SK-N-SH (cell line): ENCODE measurements at regions not wholly inside any gene's neighbourhood (a gene's known extent, or its start where the extent isn't known, plus 50 kb on each side); places are given as distances from the start of the nearest gene placed in this dataset.

Source experiments
- CTCF ChIA-PET: fragments of 300-600, 350-600 bp; formaldehyde crosslinking; extraction: SDS; loops from one replicate; lab custom pipeline; 2021; lab: Yijun Ruan, JAX
- POLR2A ChIA-PET: fragments of 350-600 bp; sonication (Branson Sonifier 250); formaldehyde crosslinking; extraction: SDS; loops from one replicate; lab custom pipeline; 2020; ENCODE audit warnings: antibody characterized with exemption, inconsistent platforms; lab: Yijun Ruan, JAX
- DNase-seq: peaks from one replicate; pipeline ENCODE4 v3.0.0; 2012
- H2AFZ ChIP-seq: fragments of 200-600 bp; sonication (generic); 2 replicates; pipeline ENCODE4 v1.8.1; 2016; ENCODE audit warnings: antibody characterized with exemption, mild to moderate bottlenecking, low read depth
- H3F3A ChIP-seq: fragments of 200-600 bp; sonication (generic); replicated peaks from 2 replicates; pipeline ENCODE3; 2016; ENCODE audit warnings: antibody characterized with exemption, mild to moderate bottlenecking; ENCODE audit not compliant: insufficient read depth
- H3K27ac ChIP-seq, 2 experiments: fragments of 200-500 bp in 1 of 2; fragments of 200-600 bp in 1 of 2; sonication (Bioruptor generic) in 1 of 2; sonication (generic), shearing (Covaris generic) in 1 of 2; 2 replicates each; pipeline versions ENCODE4 v1.5.1 to v1.6.1; 2014 to 2016; ENCODE audit warnings: low read depth in 2 of 2, inconsistent platforms in 1 of 2, low read length in 1 of 2, mild to moderate bottlenecking in 1 of 2, mixed read lengths in 1 of 2
- H3K27me3 ChIP-seq: fragments of 200-600 bp; sonication (generic), shearing (Covaris generic); 2 replicates; pipeline ENCODE4 v1.6.1; 2016; ENCODE audit warnings: mixed run types; ENCODE audit not compliant: insufficient read depth
- H3K36me3 ChIP-seq, 2 experiments: fragments of 200-500 bp in 1 of 2; fragments of 200-600 bp in 1 of 2; sonication (Bioruptor generic) in 1 of 2; sonication (generic) in 1 of 2; replicated peaks in 1 of 2; 2 replicates each; pipeline versions ENCODE3 to v1.5.1; 2014 to 2016; ENCODE audit warnings: low read length in 1 of 2, mild to moderate bottlenecking in 1 of 2; ENCODE audit not compliant: insufficient read depth in 2 of 2, control insufficient read depth in 1 of 2
- H3K4me1 ChIP-seq, 2 experiments: fragments of 200-500 bp in 1 of 2; fragments of 200-600 bp in 1 of 2; sonication (Bioruptor generic) in 1 of 2; sonication (generic), shearing (Covaris generic) in 1 of 2; 2 replicates each; pipeline versions ENCODE4 v1.5.1 to v1.6.1; 2014 to 2016; ENCODE audit warnings: low read depth in 1 of 2, low read length in 1 of 2, mixed run types in 1 of 2; ENCODE audit not compliant: insufficient read depth in 2 of 2, control insufficient read depth in 1 of 2
- H3K4me2 ChIP-seq: fragments of 200-600 bp; sonication (generic), shearing (Covaris generic); 2 replicates; pipeline ENCODE4 v1.6.1; 2017; ENCODE audit warnings: mixed run types
- H3K4me3 ChIP-seq, 2 experiments: fragments of 200-500 bp in 1 of 2; fragments of 200-600 bp in 1 of 2; sonication (Bioruptor generic) in 1 of 2; sonication (generic), shearing (Covaris generic) in 1 of 2; 2 replicates each; pipeline versions ENCODE4 v1.5.1 to v1.8.1; 2014 to 2016; ENCODE audit warnings: low read depth in 2 of 2, inconsistent platforms in 1 of 2, low read length in 1 of 2, mild to moderate bottlenecking in 1 of 2, mixed read lengths in 1 of 2, moderate library complexity in 1 of 2
- H3K79me2 ChIP-seq: fragments of 200-600 bp; sonication (generic); 2 replicates; pipeline ENCODE4 v1.8.1; 2017; ENCODE audit warnings: mild to moderate bottlenecking; ENCODE audit not compliant: insufficient read depth
- H3K9ac ChIP-seq: fragments of 200-600 bp; sonication (generic); 2 replicates; pipeline ENCODE4 v1.6.1; 2017; ENCODE audit warnings: mixed run types
- H3K9me2 ChIP-seq: fragments of 200-600 bp; sonication (generic); 2 replicates; pipeline ENCODE4 v1.6.1; 2017; ENCODE audit warnings: mixed run types
- H3K9me3 ChIP-seq: fragments of 200-600 bp; sonication (generic); 2 replicates; pipeline ENCODE4 v1.6.1; 2017; ENCODE audit warnings: mixed run types, mild to moderate bottlenecking, moderate library complexity
- H4K20me1 ChIP-seq: fragments of 200-600 bp; sonication (generic); 2 replicates; pipeline ENCODE4 v1.6.1; 2017; ENCODE audit warnings: mild to moderate bottlenecking, mixed run types; ENCODE audit not compliant: insufficient read depth
- CHD2 ChIP-seq: fragments of 150-350 bp; IDR thresholded peaks from 2 replicates; pipeline ENCODE4 v1.6.1; 2018; ENCODE audit warnings: low read length; ENCODE audit not compliant: partially characterized antibody
- ELF1 ChIP-seq: IDR thresholded peaks from 2 replicates; pipeline ENCODE4 v1.4.0; 2012
- EP300 ChIP-seq, 2 experiments: IDR thresholded peaks; 2 replicates each; pipeline versions ENCODE4 v1.4.0 to v1.6.1; 2012; ENCODE audit warnings: borderline replicate concordance in 1 of 2, low read depth in 1 of 2, low read length in 1 of 2
- FOXJ3 ChIP-seq: sonication (generic); formaldehyde crosslinking; IDR thresholded peaks from 2 replicates; pipeline ENCODE4 v1.5.1; 2020; ENCODE audit warnings: mild to moderate bottlenecking, missing genetic modification reagents
- FOXM1 ChIP-seq: IDR thresholded peaks from 2 replicates; pipeline ENCODE4 v1.4.0; 2012; ENCODE audit warnings: low read depth, mild to moderate bottlenecking
- GATA2 ChIP-seq: sonication (generic); formaldehyde crosslinking; IDR thresholded peaks from 2 replicates; pipeline ENCODE4 v1.5.0; 2020; ENCODE audit warnings: mild to moderate bottlenecking, missing genetic modification reagents
- JUND ChIP-seq: IDR thresholded peaks from 2 replicates; pipeline ENCODE4 v1.4.0; 2012
- MEF2A ChIP-seq: IDR thresholded peaks from 2 replicates; pipeline ENCODE4 v1.4.0; 2012; ENCODE audit warnings: low read depth, borderline replicate concordance
- NFIC ChIP-seq: IDR thresholded peaks from 2 replicates; pipeline ENCODE4 v1.4.0; 2012; ENCODE audit warnings: borderline replicate concordance
- NRF1 ChIP-seq: IDR thresholded peaks from 2 replicates; pipeline ENCODE4 v1.6.1; 2012; ENCODE audit warnings: low read depth, mild to moderate bottlenecking, low read length
- POLR2AphosphoS5 ChIP-seq: IDR thresholded peaks from 2 replicates; pipeline ENCODE4 v1.6.1; 2012; ENCODE audit warnings: low read depth, low read length
- RAD21 ChIP-seq: IDR thresholded peaks from 2 replicates; pipeline ENCODE4 v1.6.1; 2012; ENCODE audit warnings: mild to moderate bottlenecking, low read length
- RCOR1 ChIP-seq: fragments of 150-350 bp; IDR thresholded peaks from 2 replicates; pipeline ENCODE4 v1.6.1; 2017; ENCODE audit warnings: antibody characterized with exemption, low read length
- SMC3 ChIP-seq: IDR thresholded peaks from 2 replicates; pipeline ENCODE4 v1.6.1; 2012; ENCODE audit warnings: low read depth, low read length, improper control_type of control experiment
- TAF1 ChIP-seq: IDR thresholded peaks from 2 replicates; pipeline ENCODE4 v1.6.1; 2012; ENCODE audit warnings: low read depth, mild to moderate bottlenecking, low read length, moderate library complexity, borderline replicate concordance
- TCF12 ChIP-seq: IDR thresholded peaks from 2 replicates; pipeline ENCODE4 v1.4.0; 2012
- YY1 ChIP-seq: IDR thresholded peaks from 2 replicates; pipeline ENCODE4 v1.4.0; 2012; ENCODE audit warnings: low read depth, mild to moderate bottlenecking
- WGBS: methylation state at CpG from one replicate; pipeline ENCODE4 v1.1.6; 2017; ENCODE audit warnings: low lambda C conversion rate; 5-methylcytosine and 5-hydroxymethylcytosine counted together
- TF ChIP-seq, protein P1 (sequence below): IDR thresholded peaks from 2 replicates; pipeline ENCODE4; 2012
- TF ChIP-seq, protein P2 (sequence below): IDR thresholded peaks from 2 replicates; pipeline ENCODE4 v1.4.0; 2012; ENCODE audit warnings: low read depth, borderline replicate concordance
- TF ChIP-seq, protein P3 (sequence below): IDR thresholded peaks from 2 replicates; pipeline ENCODE4 v1.6.1; 2012; ENCODE audit warnings: mild to moderate bottlenecking, low read depth, low read length, moderate library complexity

DNA sequence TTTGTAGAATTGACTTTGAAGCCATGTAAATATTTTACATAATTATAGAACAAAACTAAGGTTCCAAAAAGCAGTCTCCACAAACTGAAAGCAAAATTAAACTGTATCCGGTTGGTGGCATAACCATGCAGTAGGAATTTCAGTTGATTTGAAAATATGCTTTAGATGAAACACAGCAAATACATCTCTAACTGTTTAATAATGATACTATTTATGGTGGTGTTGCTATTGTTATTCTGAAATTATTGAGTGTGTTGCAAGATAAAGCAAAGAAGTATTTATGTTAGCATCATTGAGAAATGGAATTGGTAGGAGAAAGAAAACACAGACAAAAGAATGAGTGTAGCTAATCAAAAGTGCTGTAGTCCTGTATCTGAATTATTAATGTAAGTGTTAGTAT lies 73.8 kb upstream of the MTHFD1L start:
- ChIA-PET POLR2A (no interaction called here), CTCF (no interaction called here)
- H3K4me1 ChIP-seq: no peaks in the 10 kb centered on the region
- H3K27me3 ChIP-seq: no peaks in the 10 kb centered on the region
- H3K9me2 ChIP-seq: no peaks in the 10 kb centered on the region
- TF ChIP-seq GATA2 (CRISPR knock-in tag) (no peak), RAD21 (no peak), POLR2AphosphoS5 (no peak), RCOR1 (no peak)
- TF ChIP-seq, protein P1, sequence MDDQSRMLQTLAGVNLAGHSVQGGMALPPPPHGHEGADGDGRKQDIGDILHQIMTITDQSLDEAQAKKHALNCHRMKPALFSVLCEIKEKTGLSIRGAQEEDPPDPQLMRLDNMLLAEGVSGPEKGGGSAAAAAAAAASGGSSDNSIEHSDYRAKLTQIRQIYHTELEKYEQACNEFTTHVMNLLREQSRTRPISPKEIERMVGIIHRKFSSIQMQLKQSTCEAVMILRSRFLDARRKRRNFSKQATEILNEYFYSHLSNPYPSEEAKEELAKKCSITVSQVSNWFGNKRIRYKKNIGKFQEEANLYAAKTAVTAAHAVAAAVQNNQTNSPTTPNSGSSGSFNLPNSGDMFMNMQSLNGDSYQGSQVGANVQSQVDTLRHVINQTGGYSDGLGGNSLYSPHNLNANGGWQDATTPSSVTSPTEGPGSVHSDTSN: no peak
- no peak overlapping the region for H2AFZ ChIP-seq
- H3K36me3 ChIP-seq: no peaks in the 10 kb centered on the region
- WGBS: 73% methylated on average over 1 of the region's 1 CpG
- no peak for DNase-seq
- no peaks in the 10 kb centered on the region for H3K9me3 ChIP-seq
- H3K79me2 ChIP-seq: no peaks in the 10 kb centered on the region
- no peaks in the 10 kb centered on the region for H4K20me1 ChIP-seq
- no peaks in the 10 kb centered on the region for H3F3A ChIP-seq
- H3K4me3 ChIP-seq: no peak overlapping the region
- no peak overlapping the region for H3K9ac ChIP-seq
- H3K4me2 ChIP-seq: no peak overlapping the region
- no peak overlapping the region for H3K27ac ChIP-seq

DNA sequence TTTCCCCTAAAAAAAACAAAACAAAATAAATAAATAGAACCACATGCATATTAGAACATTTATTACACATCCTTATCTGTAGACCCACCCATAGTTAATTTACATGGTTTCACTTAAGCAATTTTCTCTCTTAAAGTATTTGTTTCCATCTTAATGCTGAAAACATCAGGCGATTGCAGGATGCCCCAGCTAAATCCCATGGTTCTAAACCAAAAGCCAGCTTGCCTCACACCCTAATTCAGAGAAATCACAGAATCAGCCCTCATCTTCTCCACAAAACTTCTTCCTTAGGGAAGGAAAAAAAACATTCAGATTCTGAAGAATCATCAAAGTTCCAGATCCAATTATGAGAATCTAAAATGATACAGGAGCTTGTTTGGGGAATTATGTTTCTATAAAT lies 67.6 kb upstream of the MTHFD1L start:
- Histone ChIP-seq H3K4me1 (peaks cover 0 to 4% of the 10 kb centered on the region in 2 experiments; a peak in 1 of 4 replicates), H3K9me2 (no peaks in the 10 kb centered on the region), H3K9ac (no peak overlapping the region), H3K27me3 (no peaks in the 10 kb centered on the region), H4K20me1 (no peaks in the 10 kb centered on the region), H3K27ac (no peak overlapping the region), H2AFZ (no peak overlapping the region), H3F3A (no peaks in the 10 kb centered on the region), H3K4me3 (no peak overlapping the region), H3K36me3 (no peaks in the 10 kb centered on the region), H3K4me2 (no peak overlapping the region), H3K9me3 (no peaks in the 10 kb centered on the region), H3K79me2 (no peaks in the 10 kb centered on the region)
- CTCF ChIA-PET: interaction anchor here (0.6 to 2.4 kb wide), 5 partner anchors 16 to 403 kb away, joined by 3 to 10 read pairs (median 3); no protein-coding TSS in a partner anchor
- no peak for DNase-seq
- TF ChIP-seq NRF1 (no peak), TCF12 (no peak), ELF1 (no peak), CHD2 (no peak)
- WGBS: 17% methylated on average over 1 of the region's 1 CpG
- POLR2A ChIA-PET: no interaction called here

DNA sequence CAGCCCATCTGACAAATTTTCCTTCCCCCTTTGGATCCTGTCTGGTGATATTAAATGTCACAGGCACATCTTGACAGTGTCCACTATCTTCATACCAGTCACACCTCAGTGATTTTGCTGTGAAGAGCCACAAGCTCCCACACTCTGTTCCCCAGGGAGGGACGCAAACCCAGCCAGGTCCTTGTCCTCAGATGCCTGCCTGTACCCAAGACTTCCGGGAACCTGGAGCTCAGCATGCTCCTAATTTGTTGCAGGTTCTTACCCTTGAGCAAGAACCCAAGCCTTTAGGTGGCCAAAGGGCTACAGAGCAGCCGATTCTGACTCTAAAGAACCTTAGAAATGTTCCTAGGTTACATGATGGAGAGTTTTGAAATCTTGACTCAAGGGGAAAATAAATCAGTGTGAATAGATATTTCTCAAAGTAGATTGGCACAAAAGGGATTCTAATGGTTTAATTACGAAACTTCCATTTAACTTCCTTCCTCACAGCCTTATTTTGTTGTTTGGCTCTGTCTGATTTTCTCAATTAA lies 66.2 kb upstream of the MTHFD1L start:
- no peaks in the 10 kb centered on the region for H3K9me2 ChIP-seq
- TF ChIP-seq NFIC (no peak), TAF1 (no peak), FOXM1 (no peak), EP300 (IDR thresholded peaks at IDR 0.05; ENCODE audit: borderline replicate concordance in 1 of 2, low read depth in 1 of 2, low read length in 1 of 2) (no peak), MEF2A (no peak), FOXJ3 (CRISPR knock-in tag) (no peak), SMC3 (no peak), YY1 (no peak), NRF1 (no peak), JUND (no peak)
- TF ChIP-seq, protein P2, sequence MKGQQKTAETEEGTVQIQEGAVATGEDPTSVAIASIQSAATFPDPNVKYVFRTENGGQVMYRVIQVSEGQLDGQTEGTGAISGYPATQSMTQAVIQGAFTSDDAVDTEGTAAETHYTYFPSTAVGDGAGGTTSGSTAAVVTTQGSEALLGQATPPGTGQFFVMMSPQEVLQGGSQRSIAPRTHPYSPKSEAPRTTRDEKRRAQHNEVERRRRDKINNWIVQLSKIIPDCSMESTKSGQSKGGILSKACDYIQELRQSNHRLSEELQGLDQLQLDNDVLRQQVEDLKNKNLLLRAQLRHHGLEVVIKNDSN: no peak
- TF ChIP-seq, protein P3, sequence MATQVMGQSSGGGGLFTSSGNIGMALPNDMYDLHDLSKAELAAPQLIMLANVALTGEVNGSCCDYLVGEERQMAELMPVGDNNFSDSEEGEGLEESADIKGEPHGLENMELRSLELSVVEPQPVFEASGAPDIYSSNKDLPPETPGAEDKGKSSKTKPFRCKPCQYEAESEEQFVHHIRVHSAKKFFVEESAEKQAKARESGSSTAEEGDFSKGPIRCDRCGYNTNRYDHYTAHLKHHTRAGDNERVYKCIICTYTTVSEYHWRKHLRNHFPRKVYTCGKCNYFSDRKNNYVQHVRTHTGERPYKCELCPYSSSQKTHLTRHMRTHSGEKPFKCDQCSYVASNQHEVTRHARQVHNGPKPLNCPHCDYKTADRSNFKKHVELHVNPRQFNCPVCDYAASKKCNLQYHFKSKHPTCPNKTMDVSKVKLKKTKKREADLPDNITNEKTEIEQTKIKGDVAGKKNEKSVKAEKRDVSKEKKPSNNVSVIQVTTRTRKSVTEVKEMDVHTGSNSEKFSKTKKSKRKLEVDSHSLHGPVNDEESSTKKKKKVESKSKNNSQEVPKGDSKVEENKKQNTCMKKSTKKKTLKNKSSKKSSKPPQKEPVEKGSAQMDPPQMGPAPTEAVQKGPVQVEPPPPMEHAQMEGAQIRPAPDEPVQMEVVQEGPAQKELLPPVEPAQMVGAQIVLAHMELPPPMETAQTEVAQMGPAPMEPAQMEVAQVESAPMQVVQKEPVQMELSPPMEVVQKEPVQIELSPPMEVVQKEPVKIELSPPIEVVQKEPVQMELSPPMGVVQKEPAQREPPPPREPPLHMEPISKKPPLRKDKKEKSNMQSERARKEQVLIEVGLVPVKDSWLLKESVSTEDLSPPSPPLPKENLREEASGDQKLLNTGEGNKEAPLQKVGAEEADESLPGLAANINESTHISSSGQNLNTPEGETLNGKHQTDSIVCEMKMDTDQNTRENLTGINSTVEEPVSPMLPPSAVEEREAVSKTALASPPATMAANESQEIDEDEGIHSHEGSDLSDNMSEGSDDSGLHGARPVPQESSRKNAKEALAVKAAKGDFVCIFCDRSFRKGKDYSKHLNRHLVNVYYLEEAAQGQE: no peak

More for the DNA sequence above, 66.2 kb upstream of the MTHFD1L start:
- H3K27ac ChIP-seq: no peak overlapping the region
- POLR2A ChIA-PET: no interaction called here
- H3K4me3 ChIP-seq: no peak overlapping the region
- H3K9me3 ChIP-seq: no peaks in the 10 kb centered on the region
- H3K4me2 ChIP-seq: no peak overlapping the region
- no peak for DNase-seq
- H3K36me3 ChIP-seq: no peaks in the 10 kb centered on the region
- H4K20me1 ChIP-seq: no peaks in the 10 kb centered on the region
- no peaks in the 10 kb centered on the region for H3F3A ChIP-seq
- H3K9ac ChIP-seq: no peak overlapping the region
- CTCF ChIA-PET: interaction anchor here (2.4 to 2.5 kb wide), 2 partner anchors 16 kb away, joined by 7 to 10 read pairs; no protein-coding TSS in a partner anchor
- no peaks in the 10 kb centered on the region for H3K27me3 ChIP-seq
- WGBS: 19% methylated on average over 4 of the region's 4 CpGs
- peaks cover 0 to 4% of the 10 kb centered on the region in 2 experiments; a peak in 1 of 4 replicates for H3K4me1 ChIP-seq
- H2AFZ ChIP-seq: no peak overlapping the region
- H3K79me2 ChIP-seq: no peaks in the 10 kb centered on the region
